ENCODE measurements at regions not wholly inside any gene's neighbourhood (a gene's known extent, or its start where the extent isn't known, plus 50 kb on each side); places are given as distances from the start of the nearest gene placed in this dataset.
"Not testable (repeated sequence)": the region's sequence is repeated elsewhere in the genome, so short reads cannot be mapped to it uniquely, and the experiment has no call there.

- WGBS: 80% methylated on average over 7 of the region's 7 CpGs
- Histone ChIP-seq H3K9ac (ENCODE audit: low read depth, low read length) (no peak overlapping the region), H3K36me3 (ENCODE audit: insufficient read depth, low read length) (no peaks in the 10 kb centered on the region), H3K27me3 (ENCODE audit: insufficient read depth, low read length) (no peaks in the 10 kb centered on the region), H3K4me3 (ENCODE audit: low read length) (no peak overlapping the region), H3K4me1 (ENCODE audit: insufficient read depth, low read length) (no peaks in the 10 kb centered on the region), H3K27ac (ENCODE audit: low read depth, low read length) (no peak overlapping the region), H3K9me3 (ENCODE audit: insufficient read depth, low read depth, low read length) (no peaks in the 10 kb centered on the region)
Measured at GRCh38 chr10:70981171-70981836, 92.9 kb upstream of the PCBD1 start.

GRCh38 chr10:70981936-70982335 is 93.6 kb upstream of the PCBD1 start:
- no peaks in the 10 kb centered on the region for H3K36me3 ChIP-seq (ENCODE audit: insufficient read depth, low read length)
- H3K4me3 ChIP-seq (ENCODE audit: low read length): no peak overlapping the region
- 92% methylated on average over 6 of the region's 6 CpGs for WGBS
- H3K9ac ChIP-seq (ENCODE audit: low read depth, low read length): no peak overlapping the region
- no peaks in the 10 kb centered on the region for H3K27me3 ChIP-seq (ENCODE audit: insufficient read depth, low read length)
- no peak overlapping the region for H3K27ac ChIP-seq (ENCODE audit: low read depth, low read length)
- no peaks in the 10 kb centered on the region for H3K4me1 ChIP-seq (ENCODE audit: insufficient read depth, low read length)
- H3K9me3 ChIP-seq (ENCODE audit: insufficient read depth, low read depth, low read length): no peaks in the 10 kb centered on the region

GRCh38 chr10:70982443-70982842 is 94.1 kb upstream of the PCBD1 start:
- WGBS: 92% methylated on average over 3 of the region's 3 CpGs
- no peaks in the 10 kb centered on the region for H3K27me3 ChIP-seq (ENCODE audit: insufficient read depth, low read length)
- no peaks in the 10 kb centered on the region for H3K36me3 ChIP-seq (ENCODE audit: insufficient read depth, low read length)
- H3K4me3 ChIP-seq (ENCODE audit: low read length): no peak overlapping the region
- no peaks in the 10 kb centered on the region for H3K9me3 ChIP-seq (ENCODE audit: insufficient read depth, low read depth, low read length)
- no peak overlapping the region for H3K9ac ChIP-seq (ENCODE audit: low read depth, low read length)
- H3K27ac ChIP-seq (ENCODE audit: low read depth, low read length): no peak overlapping the region
- H3K4me1 ChIP-seq (ENCODE audit: insufficient read depth, low read length): no peaks in the 10 kb centered on the region

GRCh38 chr10:70984986-70985722 is 96.8 kb upstream of the PCBD1 start:
- WGBS: 89% methylated on average over 8 of the region's 8 CpGs
- no peak overlapping the region for H3K9ac ChIP-seq (ENCODE audit: low read depth, low read length)
- H3K27ac ChIP-seq (ENCODE audit: low read depth, low read length): no peak overlapping the region
- H3K36me3 ChIP-seq (ENCODE audit: insufficient read depth, low read length): no peaks in the 10 kb centered on the region
- no peaks in the 10 kb centered on the region for H3K4me1 ChIP-seq (ENCODE audit: insufficient read depth, low read length)
- H3K4me3 ChIP-seq (ENCODE audit: low read length): no peak overlapping the region
- H3K9me3 ChIP-seq (ENCODE audit: insufficient read depth, low read depth, low read length): no peaks in the 10 kb centered on the region
- H3K27me3 ChIP-seq (ENCODE audit: insufficient read depth, low read length): no peaks in the 10 kb centered on the region

GRCh38 chr10:70985824-70986622 is 97.7 kb upstream of the PCBD1 start:
- Histone ChIP-seq H3K4me3 (ENCODE audit: low read length) (no peak overlapping the region), H3K36me3 (ENCODE audit: insufficient read depth, low read length) (no peaks in the 10 kb centered on the region), H3K27ac (ENCODE audit: low read depth, low read length) (no peak overlapping the region), H3K9me3 (ENCODE audit: insufficient read depth, low read depth, low read length) (no peaks in the 10 kb centered on the region), H3K27me3 (ENCODE audit: insufficient read depth, low read length) (no peaks in the 10 kb centered on the region), H3K9ac (ENCODE audit: low read depth, low read length) (no peak overlapping the region), H3K4me1 (ENCODE audit: insufficient read depth, low read length) (no peaks in the 10 kb centered on the region)
- WGBS: 85% methylated on average over 13 of the region's 13 CpGs

- no peaks in the 10 kb centered on the region for H3K27me3 ChIP-seq (ENCODE audit: insufficient read depth, low read length)
- H3K4me1 ChIP-seq (ENCODE audit: insufficient read depth, low read length): no peaks in the 10 kb centered on the region
- no peaks in the 10 kb centered on the region for H3K36me3 ChIP-seq (ENCODE audit: insufficient read depth, low read length)
- H3K4me3 ChIP-seq (ENCODE audit: low read length): no peak overlapping the region
- no peak overlapping the region for H3K27ac ChIP-seq (ENCODE audit: low read depth, low read length)
- H3K9me3 ChIP-seq (ENCODE audit: insufficient read depth, low read depth, low read length): no peaks in the 10 kb centered on the region
- no peak overlapping the region for H3K9ac ChIP-seq (ENCODE audit: low read depth, low read length)
- WGBS: 97% methylated on average over 6 of the region's 7 CpGs
Measured at GRCh38 chr10:70986623-70986950, 98.2 kb upstream of the PCBD1 start.

GRCh38 chr10:70987396-70988130 is 99.2 kb upstream of the PCBD1 start:
- Histone ChIP-seq H3K36me3 (ENCODE audit: insufficient read depth, low read length) (no peaks in the 10 kb centered on the region), H3K9ac (ENCODE audit: low read depth, low read length) (no peak overlapping the region), H3K4me3 (ENCODE audit: low read length) (no peak overlapping the region), H3K4me1 (ENCODE audit: insufficient read depth, low read length) (no peaks in the 10 kb centered on the region), H3K27ac (ENCODE audit: low read depth, low read length) (no peak overlapping the region), H3K9me3 (ENCODE audit: insufficient read depth, low read depth, low read length) (no peaks in the 10 kb centered on the region), H3K27me3 (ENCODE audit: insufficient read depth, low read length) (no peaks in the 10 kb centered on the region)
- 94% methylated on average over 15 of the region's 16 CpGs for WGBS

GRCh38 chr10:70990156-70990555 is 101.8 kb upstream of the PCBD1 start:
- not testable (repeated sequence) for H3K4me3 ChIP-seq (ENCODE audit: low read length); H3K9me3 ChIP-seq (ENCODE audit: insufficient read depth, low read depth, low read length); H3K27me3 ChIP-seq (ENCODE audit: insufficient read depth, low read length); H3K4me1 ChIP-seq (ENCODE audit: insufficient read depth, low read length); H3K27ac ChIP-seq (ENCODE audit: low read depth, low read length); H3K9ac ChIP-seq (ENCODE audit: low read depth, low read length); H3K36me3 ChIP-seq (ENCODE audit: insufficient read depth, low read length)
- 89% methylated on average over 8 of the region's 8 CpGs for WGBS

GRCh38 chr10:70990681-70991080 is 102.3 kb upstream of the PCBD1 start:
- 94% methylated on average over 6 of the region's 6 CpGs for WGBS
- H3K4me1 ChIP-seq (ENCODE audit: insufficient read depth, low read length): no peaks in the 10 kb centered on the region
- no peak overlapping the region for H3K27ac ChIP-seq (ENCODE audit: low read depth, low read length)
- no peak overlapping the region for H3K4me3 ChIP-seq (ENCODE audit: low read length)
- no peaks in the 10 kb centered on the region for H3K27me3 ChIP-seq (ENCODE audit: insufficient read depth, low read length)
- H3K9ac ChIP-seq (ENCODE audit: low read depth, low read length): no peak overlapping the region
- no peaks in the 10 kb centered on the region for H3K36me3 ChIP-seq (ENCODE audit: insufficient read depth, low read length)
- H3K9me3 ChIP-seq (ENCODE audit: insufficient read depth, low read depth, low read length): no peaks in the 10 kb centered on the region

GRCh38 chr10:70991140-70992124 is 103.1 kb upstream of the PCBD1 start:
- no peak overlapping the region for H3K4me3 ChIP-seq (ENCODE audit: low read length)
- H3K36me3 ChIP-seq (ENCODE audit: insufficient read depth, low read length): no peaks in the 10 kb centered on the region
- no peak overlapping the region for H3K27ac ChIP-seq (ENCODE audit: low read depth, low read length)
- no peaks in the 10 kb centered on the region for H3K27me3 ChIP-seq (ENCODE audit: insufficient read depth, low read length)
- H3K9me3 ChIP-seq (ENCODE audit: insufficient read depth, low read depth, low read length): no peaks in the 10 kb centered on the region
- H3K9ac ChIP-seq (ENCODE audit: low read depth, low read length): no peak overlapping the region
- WGBS: 94% methylated on average over 13 of the region's 14 CpGs
- H3K4me1 ChIP-seq (ENCODE audit: insufficient read depth, low read length): no peaks in the 10 kb centered on the region
